ENCODE measurements at regions not wholly inside any gene's neighbourhood (a gene's known extent, or its start where the extent isn't known, plus 50 kb on each side); places are given as distances from the start of the nearest gene placed in this dataset.

DNA sequence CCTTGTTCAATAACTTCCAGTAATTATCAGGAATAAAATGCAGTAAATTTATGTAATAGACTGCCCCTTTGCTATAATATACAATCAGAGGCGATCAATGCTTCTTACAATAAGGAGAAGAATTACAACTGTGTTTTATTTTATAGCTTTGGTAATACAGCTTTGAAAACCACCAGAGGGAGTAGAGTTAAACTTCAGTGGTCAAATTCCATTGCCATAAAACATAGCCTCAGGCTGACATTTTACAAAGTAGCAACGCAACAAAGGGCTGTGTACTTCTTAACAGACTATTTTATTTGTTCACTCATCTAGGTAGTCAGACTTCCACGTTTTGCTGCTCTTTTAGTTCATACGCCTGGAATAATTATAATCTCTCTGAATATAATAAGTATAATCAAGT is 58.5 kb downstream of the TEX13C start:
- POLR2A ChIA-PET = no interaction called here

DNA sequence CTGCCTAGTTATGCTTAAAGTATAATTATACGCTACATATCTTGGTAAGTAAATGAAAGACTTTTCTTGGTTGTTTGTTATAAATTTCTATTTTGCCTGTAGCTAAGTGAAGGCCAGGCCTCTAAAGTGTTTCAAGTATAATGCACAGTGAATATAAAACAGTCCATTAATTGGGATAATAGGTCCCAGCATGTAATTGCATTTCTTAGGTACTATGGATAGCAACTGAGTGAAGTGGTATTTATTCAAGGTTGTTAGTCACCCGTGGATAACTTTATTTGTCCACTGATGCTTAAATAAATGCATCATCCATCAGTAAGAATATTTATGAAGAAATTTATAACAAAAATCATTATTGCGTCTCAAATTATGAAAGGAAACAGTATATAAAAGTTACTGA is 59.1 kb downstream of the TEX13C start:
- CTCF ChIA-PET = interaction anchor here (0.6 kb wide), 1 partner anchor 121 kb away, joined by 3 read pairs; no protein-coding TSS in a partner anchor
- H3K4me1 ChIP-seq (ENCODE audit: control insufficient read depth, insufficient read depth, low read length) = no peaks in the 10 kb centered on the region
- TF ChIP-seq ZNF248 (tag by site-specific recombination; IDR thresholded peaks at IDR 0.05) = no peak
- no peak for TF ChIP-seq ZNF624 (tag by site-specific recombination; IDR thresholded peaks at IDR 0.05)
- no peak for TF ChIP-seq ZNF174 (tag by site-specific recombination; IDR thresholded peaks at IDR 0.05)
- no peak for TF ChIP-seq ZSCAN30 (tag by site-specific recombination; IDR thresholded peaks at IDR 0.05)
- TF ChIP-seq, protein P1, sequence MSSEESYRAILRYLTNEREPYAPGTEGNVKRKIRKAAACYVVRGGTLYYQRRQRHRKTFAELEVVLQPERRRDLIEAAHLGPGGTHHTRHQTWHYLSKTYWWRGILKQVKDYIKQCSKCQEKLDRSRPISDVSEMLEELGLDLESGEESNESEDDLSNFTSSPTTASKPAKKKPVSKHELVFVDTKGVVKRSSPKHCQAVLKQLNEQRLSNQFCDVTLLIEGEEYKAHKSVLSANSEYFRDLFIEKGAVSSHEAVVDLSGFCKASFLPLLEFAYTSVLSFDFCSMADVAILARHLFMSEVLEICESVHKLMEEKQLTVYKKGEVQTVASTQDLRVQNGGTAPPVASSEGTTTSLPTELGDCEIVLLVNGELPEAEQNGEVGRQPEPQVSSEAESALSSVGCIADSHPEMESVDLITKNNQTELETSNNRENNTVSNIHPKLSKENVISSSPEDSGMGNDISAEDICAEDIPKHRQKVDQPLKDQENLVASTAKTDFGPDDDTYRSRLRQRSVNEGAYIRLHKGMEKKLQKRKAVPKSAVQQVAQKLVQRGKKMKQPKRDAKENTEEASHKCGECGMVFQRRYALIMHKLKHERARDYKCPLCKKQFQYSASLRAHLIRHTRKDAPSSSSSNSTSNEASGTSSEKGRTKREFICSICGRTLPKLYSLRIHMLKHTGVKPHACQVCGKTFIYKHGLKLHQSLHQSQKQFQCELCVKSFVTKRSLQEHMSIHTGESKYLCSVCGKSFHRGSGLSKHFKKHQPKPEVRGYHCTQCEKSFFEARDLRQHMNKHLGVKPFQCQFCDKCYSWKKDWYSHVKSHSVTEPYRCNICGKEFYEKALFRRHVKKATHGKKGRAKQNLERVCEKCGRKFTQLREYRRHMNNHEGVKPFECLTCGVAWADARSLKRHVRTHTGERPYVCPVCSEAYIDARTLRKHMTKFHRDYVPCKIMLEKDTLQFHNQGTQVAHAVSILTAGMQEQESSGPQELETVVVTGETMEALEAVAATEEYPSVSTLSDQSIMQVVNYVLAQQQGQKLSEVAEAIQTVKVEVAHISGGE (tag by site-specific recombination; conservative IDR thresholded peaks at IDR 0.05; ENCODE audit: low read depth) = no peak
- no peak for TF ChIP-seq ZEB2 (tag by site-specific recombination; IDR thresholded peaks at IDR 0.05)
- TF ChIP-seq ZNF302 (tag by site-specific recombination; IDR thresholded peaks at IDR 0.05; ENCODE audit: low read depth) = no peak
- no peak for TF ChIP-seq ZNF555 (tag by site-specific recombination; conservative IDR thresholded peaks at IDR 0.05)
- no peak for TF ChIP-seq RBAK (tag by site-specific recombination; IDR thresholded peaks at IDR 0.05)
- no peak for TF ChIP-seq ZNF426 (tag by site-specific recombination; IDR thresholded peaks at IDR 0.05)
- TF ChIP-seq ZSCAN16 (tag by site-specific recombination; IDR thresholded peaks at IDR 0.05) = no peak
- no peaks in the 10 kb centered on the region for H3K36me3 ChIP-seq (ENCODE audit: control insufficient read depth in 2 of 2, insufficient read depth in 1 of 2, low read length in 2 of 2)
- no peak overlapping the region for H3K4me3 ChIP-seq (ENCODE audit: low read depth, low read length)
- POLR2A ChIA-PET = no interaction called here
- no peaks in the 10 kb centered on the region for H3K9me3 ChIP-seq (ENCODE audit: control insufficient read depth, insufficient read depth, low read depth, low read length)
- H3K27ac ChIP-seq (ENCODE audit: extremely low read depth, low read depth, low read length) = no peak overlapping the region

More for the DNA sequence above, 58.5 kb downstream of the TEX13C start:
- Histone ChIP-seq H3K4me3 (ENCODE audit: low read depth, low read length) (no peak overlapping the region), H3K27ac (ENCODE audit: extremely low read depth, low read depth, low read length) (no peak overlapping the region), H3K4me1 (ENCODE audit: control insufficient read depth, insufficient read depth, low read length) (no peaks in the 10 kb centered on the region), H3K9me3 (ENCODE audit: control insufficient read depth, insufficient read depth, low read depth, low read length) (no peaks in the 10 kb centered on the region), H3K36me3 (ENCODE audit: control insufficient read depth in 2 of 2, insufficient read depth in 1 of 2, low read length in 2 of 2) (no peaks in the 10 kb centered on the region)
- CTCF ChIA-PET = interaction anchor here (0.6 kb wide), 1 partner anchor 120 kb away, joined by 3 read pairs; no protein-coding TSS in a partner anchor
- no peak for TF ChIP-seq KLF9 (tag by site-specific recombination; IDR thresholded peaks at IDR 0.05; ENCODE audit: low read depth)
- TF ChIP-seq EGR2 (tag by site-specific recombination; IDR thresholded peaks at IDR 0.05; ENCODE audit: low read depth) = no peak
- TF ChIP-seq ZNF548 (tag by site-specific recombination; IDR thresholded peaks at IDR 0.05) = no peak
- TF ChIP-seq, protein P2, sequence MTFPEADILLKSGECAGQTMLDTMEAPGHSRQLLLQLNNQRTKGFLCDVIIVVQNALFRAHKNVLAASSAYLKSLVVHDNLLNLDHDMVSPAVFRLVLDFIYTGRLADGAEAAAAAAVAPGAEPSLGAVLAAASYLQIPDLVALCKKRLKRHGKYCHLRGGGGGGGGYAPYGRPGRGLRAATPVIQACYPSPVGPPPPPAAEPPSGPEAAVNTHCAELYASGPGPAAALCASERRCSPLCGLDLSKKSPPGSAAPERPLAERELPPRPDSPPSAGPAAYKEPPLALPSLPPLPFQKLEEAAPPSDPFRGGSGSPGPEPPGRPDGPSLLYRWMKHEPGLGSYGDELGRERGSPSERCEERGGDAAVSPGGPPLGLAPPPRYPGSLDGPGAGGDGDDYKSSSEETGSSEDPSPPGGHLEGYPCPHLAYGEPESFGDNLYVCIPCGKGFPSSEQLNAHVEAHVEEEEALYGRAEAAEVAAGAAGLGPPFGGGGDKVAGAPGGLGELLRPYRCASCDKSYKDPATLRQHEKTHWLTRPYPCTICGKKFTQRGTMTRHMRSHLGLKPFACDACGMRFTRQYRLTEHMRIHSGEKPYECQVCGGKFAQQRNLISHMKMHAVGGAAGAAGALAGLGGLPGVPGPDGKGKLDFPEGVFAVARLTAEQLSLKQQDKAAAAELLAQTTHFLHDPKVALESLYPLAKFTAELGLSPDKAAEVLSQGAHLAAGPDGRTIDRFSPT (tag by site-specific recombination; IDR thresholded peaks at IDR 0.05) = no peak
- no peak for TF ChIP-seq ZNF544 (tag by site-specific recombination; IDR thresholded peaks at IDR 0.05)
- TF ChIP-seq YY1 (tag by site-specific recombination; IDR thresholded peaks at IDR 0.05) = no peak
- TF ChIP-seq ZNF394 (tag by site-specific recombination; IDR thresholded peaks at IDR 0.05; ENCODE audit: borderline replicate concordance) = no peak
- no peak for TF ChIP-seq SALL2 (tag by site-specific recombination; IDR thresholded peaks at IDR 0.05; ENCODE audit: borderline replicate concordance)
- TF ChIP-seq GLIS2 (tag by site-specific recombination; IDR thresholded peaks at IDR 0.05) = no peak
- TF ChIP-seq, protein P3, sequence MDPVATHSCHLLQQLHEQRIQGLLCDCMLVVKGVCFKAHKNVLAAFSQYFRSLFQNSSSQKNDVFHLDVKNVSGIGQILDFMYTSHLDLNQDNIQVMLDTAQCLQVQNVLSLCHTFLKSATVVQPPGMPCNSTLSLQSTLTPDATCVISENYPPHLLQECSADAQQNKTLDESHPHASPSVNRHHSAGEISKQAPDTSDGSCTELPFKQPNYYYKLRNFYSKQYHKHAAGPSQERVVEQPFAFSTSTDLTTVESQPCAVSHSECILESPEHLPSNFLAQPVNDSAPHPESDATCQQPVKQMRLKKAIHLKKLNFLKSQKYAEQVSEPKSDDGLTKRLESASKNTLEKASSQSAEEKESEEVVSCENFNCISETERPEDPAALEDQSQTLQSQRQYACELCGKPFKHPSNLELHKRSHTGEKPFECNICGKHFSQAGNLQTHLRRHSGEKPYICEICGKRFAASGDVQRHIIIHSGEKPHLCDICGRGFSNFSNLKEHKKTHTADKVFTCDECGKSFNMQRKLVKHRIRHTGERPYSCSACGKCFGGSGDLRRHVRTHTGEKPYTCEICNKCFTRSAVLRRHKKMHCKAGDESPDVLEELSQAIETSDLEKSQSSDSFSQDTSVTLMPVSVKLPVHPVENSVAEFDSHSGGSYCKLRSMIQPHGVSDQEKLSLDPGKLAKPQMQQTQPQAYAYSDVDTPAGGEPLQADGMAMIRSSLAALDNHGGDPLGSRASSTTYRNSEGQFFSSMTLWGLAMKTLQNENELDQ (tag by site-specific recombination; IDR thresholded peaks at IDR 0.05; ENCODE audit: low read depth) = no peak
